Glomerular visceral epithelial cell (primary cell): ENCODE measurements at regions not wholly inside any gene's neighbourhood (a gene's known extent, or its start where the extent isn't known, plus 50 kb on each side); places are given as distances from the start of the nearest gene placed in this dataset.
"Not testable (repeated sequence)": the region's sequence is repeated elsewhere in the genome, so short reads cannot be mapped to it uniquely, and the experiment has no call there.

ENCODE experiments used
- DNase-seq: peaks from one replicate; pipeline ENCODE4 v3.0.0-alpha.2; 2016; ENCODE audit errors: extremely low spot score

GRCh38 chr17:54494721-54495715 lies 405.6 kb upstream of the TOM1L1 start:
- DNase-seq, result no peak

GRCh38 chr17:54505404-54505803 lies 395.2 kb upstream of the TOM1L1 start:
- DNase-seq, result no peak

- DNase-seq, result no peak
Measured at GRCh38 chr17:54518706-54519105, 381.9 kb upstream of the TOM1L1 start.

GRCh38 chr17:54521137-54521536 lies 379.5 kb upstream of the TOM1L1 start:
- no peak for DNase-seq

GRCh38 chr17:54524501-54524900 lies 376.2 kb upstream of the TOM1L1 start:
- DNase-seq, result no peak

- no peak for DNase-seq
Measured at GRCh38 chr17:54527941-54528340, 372.7 kb upstream of the TOM1L1 start.

- DNase-seq, result no peak
Measured at GRCh38 chr17:54530398-54530797, 370.3 kb upstream of the TOM1L1 start.

GRCh38 chr17:54536306-54536705 lies 364.3 kb upstream of the TOM1L1 start:
- DNase-seq, result no peak

- no peak for DNase-seq
Measured at GRCh38 chr17:54537656-54538055, 363.0 kb upstream of the TOM1L1 start.

GRCh38 chr17:54544249-54544648 lies 356.4 kb upstream of the TOM1L1 start:
- DNase-seq, result no peak

- DNase-seq, result no peak
Measured at GRCh38 chr17:54559883-54560282, 340.8 kb upstream of the TOM1L1 start.

- DNase-seq, result no peak
Measured at GRCh38 chr17:54608634-54609155, 292.0 kb upstream of the TOM1L1 start.

- DNase-seq, result no peak
Measured at GRCh38 chr17:54620399-54620978, 280.2 kb upstream of the TOM1L1 start.

- DNase-seq, result no peak
Measured at GRCh38 chr17:54623746-54624145, 276.9 kb upstream of the TOM1L1 start.

- DNase-seq, result no peak
Measured at GRCh38 chr17:54626146-54626703, 274.4 kb upstream of the TOM1L1 start.

GRCh38 chr17:54639426-54639825 lies 261.2 kb upstream of the TOM1L1 start:
- not testable (repeated sequence) for DNase-seq

GRCh38 chr17:54662978-54663876 lies 237.4 kb upstream of the TOM1L1 start:
- no peak for DNase-seq

- DNase-seq, result no peak
Measured at GRCh38 chr17:54666559-54666958, 234.1 kb upstream of the TOM1L1 start.

GRCh38 chr17:54678158-54678557 lies 222.5 kb upstream of the TOM1L1 start:
- no peak for DNase-seq

GRCh38 chr17:54680410-54680809 lies 220.2 kb upstream of the TOM1L1 start:
- DNase-seq, result no peak

GRCh38 chr17:54694287-54694887 lies 206.3 kb upstream of the TOM1L1 start:
- DNase-seq, result no peak
